Brain pericyte (primary cell): ENCODE measurements at regions not wholly inside any gene's neighbourhood (a gene's known extent, or its start where the extent isn't known, plus 50 kb on each side); places are given as distances from the start of the nearest gene placed in this dataset.

Experiments used
- DNase-seq: peaks from one replicate; pipeline ENCODE4 v3.0.0-alpha.2; 2012; ENCODE audit warnings: low read depth, low spot score

DNA sequence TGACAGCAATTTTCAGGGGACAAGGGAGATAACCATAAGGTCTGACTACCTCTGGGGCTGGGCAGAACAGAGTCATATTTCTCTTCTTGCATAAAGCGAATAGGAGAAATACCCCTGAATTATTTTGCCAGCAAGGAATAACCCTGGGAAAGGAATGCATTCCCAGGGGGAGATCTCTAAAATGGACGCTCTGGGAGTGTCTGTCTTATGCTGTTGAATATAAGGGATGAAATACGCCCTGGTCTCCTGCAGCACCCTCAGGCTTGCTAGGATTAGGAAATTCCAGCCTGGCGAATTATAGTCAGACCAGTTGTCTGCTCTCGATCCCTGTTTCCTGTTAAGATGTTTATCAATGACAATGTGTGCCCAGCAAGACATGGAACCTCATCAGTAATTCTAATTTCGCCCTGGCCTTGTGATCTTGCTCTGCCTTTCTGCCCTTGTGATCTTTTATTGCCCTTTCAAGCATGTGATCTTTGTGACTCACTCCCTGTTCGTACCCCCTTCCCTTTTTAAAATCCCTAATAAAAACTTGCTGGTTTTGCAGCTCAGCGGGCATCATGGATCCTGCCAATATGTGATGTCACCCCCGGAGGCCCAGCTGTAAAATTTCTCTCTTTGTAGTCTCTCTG lies 221.6 kb upstream of the HS3ST5 start:
- DNase-seq = no peak

DNA sequence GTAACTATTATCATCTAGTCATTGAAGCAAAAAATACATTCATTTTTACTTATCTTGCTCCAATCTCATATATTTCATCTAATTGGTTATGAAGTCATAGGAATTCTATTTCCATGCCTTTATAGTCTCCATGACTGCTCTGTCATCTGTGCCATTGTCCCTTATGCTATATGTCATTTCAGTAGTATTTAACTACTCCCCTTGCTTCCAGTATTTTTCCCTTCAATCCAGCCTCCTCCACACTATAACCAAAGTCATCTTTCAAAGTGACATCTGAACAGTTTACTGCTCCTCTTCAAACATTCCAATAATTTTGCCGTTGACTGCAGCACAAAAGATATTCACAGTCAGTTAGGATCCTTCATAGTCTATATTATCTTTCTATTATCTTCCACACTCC lies 216.6 kb upstream of the HS3ST5 start:
- no peak for DNase-seq

DNA sequence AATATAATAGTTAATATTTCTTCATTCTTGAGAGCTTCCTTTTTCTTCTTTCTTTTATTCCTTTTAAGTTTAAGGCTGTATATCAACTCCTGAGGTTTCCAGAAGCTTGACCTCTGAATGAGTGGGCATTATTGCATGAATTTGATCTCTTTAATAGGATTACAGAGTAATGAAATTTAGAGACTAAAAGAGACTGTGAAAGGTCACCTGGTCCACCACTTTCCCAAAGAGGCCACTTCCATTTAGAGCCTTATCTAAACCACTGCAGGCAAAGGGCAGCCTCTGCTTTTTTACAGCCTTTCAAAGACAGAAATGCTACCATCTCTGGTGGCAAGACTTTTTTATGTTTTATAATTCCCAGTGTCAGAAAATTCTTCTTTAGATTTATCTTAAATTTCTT lies 215.3 kb upstream of the HS3ST5 start:
- DNase-seq = no peak

DNA sequence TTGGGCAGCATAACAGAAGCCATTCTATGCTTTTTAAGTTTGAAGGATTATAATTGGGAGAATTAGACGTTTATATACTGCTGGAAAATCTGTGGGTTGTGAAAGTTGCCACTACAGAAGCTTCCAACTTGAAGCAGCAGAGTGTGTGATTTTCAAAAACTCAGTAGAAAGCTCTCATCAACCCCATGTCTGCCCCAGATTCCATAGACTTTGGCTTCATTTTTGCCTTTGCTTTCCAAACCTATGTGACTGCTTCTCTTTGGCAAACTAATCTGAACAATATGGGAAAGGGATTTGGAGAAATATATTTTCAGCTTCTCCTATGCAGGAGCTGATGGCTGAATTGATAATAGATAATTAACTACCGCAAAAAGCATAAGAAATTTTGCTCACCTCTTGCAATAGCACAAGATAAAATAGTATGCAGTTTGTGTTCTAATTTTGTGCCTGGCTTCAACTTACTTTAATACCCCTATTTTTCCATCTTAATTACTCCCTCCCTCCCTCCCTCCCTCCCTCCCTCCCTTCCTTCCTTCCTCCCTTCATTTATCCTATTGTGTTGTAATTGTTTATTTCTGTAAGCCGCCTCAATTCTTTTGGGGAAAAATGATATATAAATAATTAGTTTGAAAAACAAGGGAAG lies 214.1 kb upstream of the HS3ST5 start:
- DNase-seq = no peak

DNA sequence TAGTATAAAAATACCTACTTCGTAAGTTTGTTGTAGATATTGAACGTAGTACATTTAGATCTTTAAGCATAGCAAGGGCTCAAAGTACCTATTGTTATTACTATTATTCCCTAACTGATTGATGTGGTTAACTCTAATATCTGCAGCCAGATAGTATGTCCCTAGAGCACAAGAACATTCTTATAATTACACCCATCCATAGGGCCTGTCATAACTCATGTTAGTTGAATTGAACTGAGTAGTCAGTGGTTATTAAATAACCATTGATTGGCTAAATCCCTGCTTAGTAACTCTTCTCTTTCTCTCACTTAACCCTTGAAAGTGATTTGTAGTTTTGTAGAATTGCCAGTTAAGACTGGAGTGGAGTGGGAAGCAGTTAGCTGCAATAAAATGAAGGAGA lies 207.5 kb upstream of the HS3ST5 start:
- no peak for DNase-seq

DNA sequence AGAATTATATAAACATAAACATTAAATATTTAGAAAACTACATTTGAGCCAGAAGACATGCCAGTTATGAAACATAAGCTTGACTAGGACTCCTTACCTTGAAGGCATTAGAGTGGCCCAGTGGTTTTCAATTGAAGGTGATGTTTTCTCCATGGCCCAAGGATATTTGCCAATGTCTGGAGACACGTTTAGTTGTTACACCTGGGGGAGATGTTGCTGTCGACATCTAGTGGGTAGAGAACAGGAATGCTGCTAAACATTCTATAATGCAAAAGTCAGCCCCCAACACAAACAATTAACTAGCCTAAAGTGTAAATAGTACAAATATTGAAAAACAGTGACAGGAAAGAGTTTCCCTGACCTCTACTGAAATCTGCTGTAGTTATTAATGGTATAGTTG lies 200.9 kb upstream of the HS3ST5 start:
- no peak for DNase-seq

DNA sequence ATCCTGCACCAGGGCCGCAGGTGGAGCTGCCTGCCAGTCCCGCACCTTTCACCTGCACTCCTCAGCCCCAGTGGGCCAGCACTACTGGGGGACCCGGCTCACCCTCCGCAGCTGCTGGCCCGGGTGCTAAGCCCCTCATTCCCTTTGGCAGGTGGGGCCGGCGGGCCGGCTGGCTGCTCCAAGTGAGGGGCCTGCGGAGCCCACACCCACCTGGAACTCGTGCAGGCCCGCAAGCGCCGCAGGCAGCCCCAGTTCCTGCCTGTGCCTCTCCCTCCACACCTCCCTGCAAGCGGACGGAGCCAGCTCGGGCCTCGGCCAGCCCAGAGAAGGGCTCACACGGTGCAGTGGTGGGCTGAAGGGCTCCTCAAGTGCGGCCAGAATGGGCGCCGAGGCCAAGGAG lies 199.0 kb upstream of the HS3ST5 start:
- DNase-seq = no peak

DNA sequence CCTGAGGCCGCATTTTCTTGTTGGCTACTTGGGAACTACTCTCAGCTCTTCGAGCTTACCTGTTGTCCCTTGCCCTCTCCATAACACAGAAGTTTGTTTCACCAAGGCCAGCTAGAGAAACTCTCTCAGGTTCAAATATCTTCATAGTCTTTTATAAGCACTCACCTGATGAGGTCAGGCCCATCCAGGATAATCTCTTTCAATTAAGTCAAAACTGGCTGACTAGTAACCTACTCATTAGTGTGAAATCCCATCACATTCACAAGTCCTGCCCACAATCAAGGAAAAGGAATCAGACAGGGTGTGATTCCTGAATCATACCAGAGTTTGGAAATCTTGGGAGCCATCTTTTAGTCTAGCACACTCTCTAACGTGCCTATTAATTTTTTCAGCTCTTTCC lies 195.2 kb upstream of the HS3ST5 start:
- DNase-seq = no peak

DNA sequence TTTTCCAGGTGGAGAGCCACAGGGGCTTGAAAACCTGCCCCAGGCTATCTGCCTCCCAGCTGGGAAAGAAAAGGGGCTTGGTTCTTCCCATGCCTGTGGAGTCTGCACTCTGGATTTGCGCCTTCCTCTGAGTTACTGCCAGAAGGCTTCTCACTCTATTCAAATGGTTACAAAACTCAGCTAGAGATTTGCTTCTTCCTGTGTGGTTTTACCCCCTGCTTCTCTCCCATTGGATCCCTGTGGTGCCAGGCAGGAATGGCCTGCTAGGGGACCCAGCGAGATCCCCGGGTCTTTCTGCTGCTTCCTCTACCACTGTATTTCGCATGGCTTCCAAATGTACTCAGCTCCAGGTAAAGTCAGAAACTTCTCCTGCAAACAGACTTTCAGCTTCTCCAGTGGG lies 192.0 kb upstream of the HS3ST5 start:
- DNase-seq = no peak

DNA sequence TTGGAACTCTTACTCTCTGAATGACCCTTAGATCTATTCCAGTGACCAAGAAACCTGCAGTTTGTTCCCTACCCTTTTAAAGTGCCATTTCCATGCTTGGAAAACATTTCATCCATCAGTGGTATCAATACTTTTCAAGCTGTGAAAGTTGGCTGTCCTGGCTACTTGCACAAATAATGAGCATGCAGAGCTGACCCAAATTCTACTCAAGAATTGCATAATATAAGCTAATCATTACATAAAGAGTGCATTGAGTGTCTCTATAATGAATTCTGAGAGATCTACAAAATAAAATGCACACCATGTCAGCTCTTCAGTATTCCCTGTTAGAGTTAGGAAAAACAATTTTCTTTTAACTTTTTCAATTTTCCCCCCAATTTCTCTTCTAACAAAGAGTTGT lies 181.3 kb upstream of the HS3ST5 start:
- no peak for DNase-seq

DNA sequence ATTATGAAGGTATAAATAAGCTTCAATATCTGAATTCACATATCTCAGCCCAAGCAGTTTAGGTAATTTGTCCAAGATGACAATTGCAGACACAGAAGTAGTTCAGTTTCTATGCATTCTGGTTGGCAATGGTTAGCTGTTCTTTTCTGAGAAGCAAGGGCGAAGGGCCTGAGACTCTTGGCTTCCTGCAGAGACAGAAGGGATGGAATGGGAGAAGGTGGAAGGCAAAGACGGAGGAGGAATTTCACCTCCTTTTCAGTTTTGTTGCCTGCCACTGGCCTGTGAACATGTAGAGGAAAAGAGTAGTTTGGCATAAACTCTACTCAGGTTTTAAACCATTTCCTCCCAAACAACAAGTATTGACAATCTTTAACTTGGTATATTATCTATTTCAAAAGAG lies 180.7 kb upstream of the HS3ST5 start:
- no peak for DNase-seq

DNA sequence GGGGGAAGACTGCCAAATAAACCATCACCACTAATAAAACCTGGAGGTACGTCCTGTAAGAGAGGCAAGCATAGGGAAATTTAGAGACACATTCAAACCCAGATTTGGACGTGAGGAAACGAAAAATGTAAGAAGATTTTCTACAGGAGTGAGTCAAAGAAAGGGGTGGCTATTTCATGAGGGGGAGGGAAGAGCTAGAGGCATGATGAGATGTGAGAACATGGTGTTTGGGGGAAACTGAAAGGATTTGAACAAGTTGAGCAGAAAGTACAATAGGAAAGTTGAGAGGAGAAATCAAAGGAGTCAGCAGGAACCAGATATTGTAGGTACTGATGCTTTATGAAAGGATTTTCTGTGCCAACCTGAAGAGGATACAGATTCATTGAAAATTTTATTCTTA lies 179.1 kb upstream of the HS3ST5 start:
- DNase-seq = no peak

DNA sequence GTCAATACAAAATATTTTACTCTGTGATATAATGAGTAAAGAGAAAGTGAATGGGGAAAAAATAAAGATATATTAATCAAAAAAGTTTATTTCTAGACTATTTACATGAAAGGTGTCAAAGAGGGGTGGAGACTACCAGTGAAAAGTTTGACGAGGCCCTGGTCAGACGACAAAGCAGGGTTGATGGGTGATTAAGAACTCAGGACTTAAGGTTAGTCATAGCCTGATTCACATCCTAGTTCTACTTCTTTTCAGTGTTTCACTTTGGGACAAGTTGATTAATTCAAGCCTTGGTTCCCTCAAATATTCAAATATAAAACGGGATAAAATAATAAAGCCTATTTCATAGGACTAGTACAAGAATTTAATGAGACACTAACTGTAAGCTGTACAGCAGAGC lies 178.2 kb upstream of the HS3ST5 start:
- DNase-seq = no peak

DNA sequence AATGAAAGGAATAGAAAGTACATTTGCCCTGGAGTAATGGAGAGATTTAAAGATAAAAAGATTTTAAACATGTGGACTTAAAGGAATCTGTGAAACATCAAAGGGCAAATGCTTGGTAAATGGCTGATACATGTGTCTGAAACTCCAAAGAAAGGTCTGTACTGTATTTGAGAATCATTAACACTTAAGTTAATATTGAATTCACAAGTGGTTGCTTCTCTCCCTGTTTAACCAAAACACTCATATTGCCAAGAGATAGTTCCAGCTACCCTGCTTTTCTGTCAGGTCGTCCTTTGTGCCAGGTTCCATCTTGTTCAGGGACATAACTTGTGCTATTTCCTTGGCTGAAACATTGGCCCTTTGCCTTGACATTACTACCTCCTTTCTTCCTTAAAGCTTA lies 171.3 kb upstream of the HS3ST5 start:
- no peak for DNase-seq

DNA sequence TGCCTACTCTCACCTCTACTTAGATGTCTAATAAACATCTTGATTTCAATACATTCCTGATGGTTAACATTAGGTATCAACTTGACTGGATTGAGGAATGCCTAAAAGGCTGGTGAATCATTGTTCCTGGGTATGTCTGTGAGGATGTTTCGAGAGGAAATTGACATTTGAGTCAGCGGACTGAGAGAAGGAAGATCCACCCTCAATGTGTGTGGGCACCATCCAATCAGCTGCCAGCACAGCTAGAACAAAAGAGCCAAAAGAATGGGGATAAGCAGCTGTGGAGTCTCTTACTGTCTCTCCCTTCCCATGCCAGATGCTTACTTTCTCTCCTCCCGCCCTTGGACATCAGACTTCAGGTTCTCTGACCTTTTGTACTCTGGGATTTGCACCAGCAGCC lies 128.6 kb upstream of the HS3ST5 start:
- no peak for DNase-seq

DNA sequence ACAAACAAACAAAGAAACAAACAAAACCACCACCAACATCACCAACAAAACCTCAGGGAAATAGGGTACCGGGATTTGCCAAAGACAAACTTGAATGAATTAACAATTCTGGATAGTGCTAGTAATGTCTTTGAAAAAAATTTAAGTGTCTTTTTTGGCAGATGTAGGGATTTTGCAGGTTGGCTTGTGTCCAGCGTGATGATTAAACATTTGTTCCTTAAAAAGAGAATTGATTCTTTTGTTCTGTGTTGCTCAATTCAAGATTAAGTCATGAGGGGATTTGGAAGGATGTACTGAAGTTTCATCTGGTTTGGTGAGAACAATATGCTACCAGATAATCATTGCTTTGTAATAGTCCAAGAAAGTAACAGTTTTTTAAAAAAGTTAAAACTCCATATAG lies 125.1 kb upstream of the HS3ST5 start:
- no peak for DNase-seq

DNA sequence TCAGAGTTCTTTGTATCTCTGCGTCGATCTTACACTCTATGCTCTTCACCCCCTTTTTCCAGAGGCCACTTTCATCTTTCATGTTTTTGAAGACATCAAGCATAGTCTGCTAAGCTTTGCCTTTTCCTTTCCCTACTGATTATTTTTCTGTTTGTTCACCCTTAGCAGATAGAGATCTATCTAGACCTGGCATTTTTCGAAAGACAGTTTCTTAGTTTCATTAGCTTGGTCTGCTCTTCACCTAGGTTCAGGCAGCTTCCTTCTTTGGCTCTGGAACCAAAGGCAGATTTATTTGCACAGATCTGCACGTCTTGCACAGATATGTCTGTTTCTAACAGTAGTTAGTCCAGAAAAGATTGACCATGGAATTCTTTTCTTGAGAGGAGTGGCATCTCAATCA lies 122.7 kb upstream of the HS3ST5 start:
- no peak for DNase-seq

DNA sequence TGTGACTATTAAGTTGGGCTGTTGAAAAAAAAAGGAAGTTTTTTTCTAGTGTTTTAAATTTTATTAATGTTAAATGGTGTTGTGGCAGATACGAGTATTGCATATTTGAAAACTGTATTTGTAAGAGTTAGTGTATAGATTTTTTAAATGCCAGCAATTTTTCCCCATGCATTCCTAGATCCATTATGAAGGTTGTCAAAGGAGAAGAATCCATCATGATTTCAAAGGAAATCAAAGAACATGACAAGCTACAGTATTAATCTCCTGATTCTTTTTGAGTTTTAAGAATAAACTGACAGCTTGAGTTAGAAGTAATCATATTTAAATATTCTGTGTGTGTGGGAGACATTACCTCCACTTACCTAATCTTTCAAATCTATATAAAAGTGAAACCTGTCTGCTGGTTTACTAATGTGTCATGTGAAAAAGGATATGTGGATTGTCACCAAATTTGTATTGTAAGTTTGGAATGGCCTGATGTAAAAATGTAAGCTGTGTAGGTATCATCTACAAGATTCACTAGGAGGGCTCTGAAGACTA lies 111.0 kb upstream of the HS3ST5 start:
- DNase-seq = no peak

DNA sequence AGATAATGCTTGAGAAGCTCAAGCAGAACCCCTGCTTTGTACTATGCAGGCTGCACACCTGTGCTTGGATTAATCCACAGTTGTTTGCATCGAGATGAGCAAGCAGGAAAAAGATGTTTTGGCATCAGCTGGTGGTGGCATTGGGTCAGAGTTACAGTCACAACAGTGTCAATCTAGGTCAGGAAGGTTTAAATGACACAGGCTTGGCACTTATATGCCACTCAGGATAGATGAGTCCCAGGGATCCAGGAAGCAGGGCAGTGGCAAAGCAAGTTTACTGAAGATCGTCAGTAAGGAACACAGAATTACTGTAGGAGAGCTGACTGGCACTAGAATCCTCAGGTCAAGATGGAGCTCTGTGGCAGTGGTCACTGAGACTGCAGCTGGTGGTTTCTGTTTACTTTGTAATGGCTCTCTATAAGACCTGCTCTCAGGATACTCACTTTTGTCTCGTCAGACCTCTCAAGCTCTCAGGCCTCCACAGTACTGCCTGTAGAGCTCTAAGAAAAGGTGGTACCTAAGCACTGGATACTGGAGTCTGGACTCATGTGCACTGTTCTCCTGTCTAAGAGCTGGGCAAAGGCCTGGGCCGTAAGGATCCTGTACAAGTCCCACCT lies 110.1 kb upstream of the HS3ST5 start:
- DNase-seq = no peak

DNA sequence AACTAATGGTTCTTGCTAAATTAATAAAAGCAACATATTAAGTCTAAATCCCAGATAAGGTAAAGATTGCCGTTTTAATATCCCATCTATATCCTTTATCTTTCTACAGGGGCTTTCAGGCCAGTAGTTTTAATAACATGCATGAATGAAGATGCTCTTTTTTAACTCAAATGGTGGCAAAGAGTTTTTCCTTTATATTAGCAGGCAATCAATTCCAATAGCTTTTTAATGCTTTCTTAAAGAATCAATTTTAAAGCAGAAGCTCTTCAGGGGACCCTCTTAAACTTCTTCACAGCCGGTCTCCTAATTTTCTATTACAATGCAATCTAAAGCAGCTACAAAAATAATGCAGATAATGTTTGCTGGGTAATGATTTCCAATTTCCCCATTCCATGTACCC lies 107.8 kb upstream of the HS3ST5 start:
- no peak for DNase-seq

DNA sequence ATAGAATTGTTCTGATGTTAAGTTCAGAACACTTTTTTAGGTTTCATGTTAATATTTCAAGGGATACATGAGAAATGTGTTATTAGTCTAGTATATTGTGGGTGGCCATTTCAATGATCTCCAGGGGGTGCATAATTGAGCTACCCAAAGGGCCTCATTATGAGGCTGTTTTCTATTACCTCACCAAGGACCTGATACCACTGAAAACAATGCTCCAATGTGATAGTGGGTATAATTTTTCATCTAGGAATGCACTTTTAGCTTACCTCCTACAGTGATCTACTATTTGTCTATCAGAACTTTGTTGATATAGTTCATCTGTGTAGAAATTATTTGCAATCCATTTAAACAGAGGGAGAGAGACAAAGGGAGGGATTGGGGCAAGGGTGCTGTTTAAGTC lies 106.8 kb upstream of the HS3ST5 start:
- DNase-seq = no peak

DNA sequence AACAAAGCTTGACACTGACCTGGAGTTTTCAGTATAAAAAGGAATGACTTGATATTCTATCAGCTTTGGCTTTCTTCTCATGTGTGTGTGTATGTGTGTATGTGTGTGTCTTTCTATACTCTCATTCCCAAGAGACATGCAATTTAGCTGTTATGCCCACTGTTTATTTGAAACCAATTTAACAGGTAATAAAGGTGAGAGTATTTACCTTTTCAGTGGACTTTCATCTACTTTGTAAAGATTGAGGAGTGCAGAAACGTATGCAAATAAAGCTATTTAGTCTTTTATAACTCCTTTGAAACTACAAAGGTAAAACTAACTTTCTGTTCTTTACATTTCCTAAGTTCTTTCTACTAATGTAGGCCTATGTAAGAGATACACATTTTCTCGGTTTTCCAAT lies 103.5 kb upstream of the HS3ST5 start:
- DNase-seq = no peak

DNA sequence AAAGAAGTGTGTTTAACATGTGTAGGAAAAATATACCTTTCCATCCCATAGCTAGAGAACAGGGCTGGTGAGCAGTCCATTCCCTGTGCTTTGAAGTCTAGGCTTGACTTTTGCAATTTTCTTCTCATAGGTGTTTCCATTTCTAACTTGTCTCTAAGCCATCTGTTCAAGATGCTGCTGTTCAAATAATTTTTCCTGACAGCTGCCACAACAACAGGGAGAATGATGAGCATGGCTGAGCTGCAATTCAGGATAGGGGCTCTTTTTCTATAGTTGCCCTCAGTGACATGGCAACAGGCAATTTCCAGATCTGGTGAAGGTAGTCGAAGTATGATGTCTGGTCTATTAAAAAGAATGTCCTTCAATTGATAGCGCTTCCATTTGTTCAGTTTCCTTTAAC lies 103.0 kb upstream of the HS3ST5 start:
- DNase-seq = no peak
